ENCODE measurements at regions not wholly inside any gene's neighbourhood (a gene's known extent, or its start where the extent isn't known, plus 50 kb on each side); places are given as distances from the start of the nearest gene placed in this dataset.

DNA sequence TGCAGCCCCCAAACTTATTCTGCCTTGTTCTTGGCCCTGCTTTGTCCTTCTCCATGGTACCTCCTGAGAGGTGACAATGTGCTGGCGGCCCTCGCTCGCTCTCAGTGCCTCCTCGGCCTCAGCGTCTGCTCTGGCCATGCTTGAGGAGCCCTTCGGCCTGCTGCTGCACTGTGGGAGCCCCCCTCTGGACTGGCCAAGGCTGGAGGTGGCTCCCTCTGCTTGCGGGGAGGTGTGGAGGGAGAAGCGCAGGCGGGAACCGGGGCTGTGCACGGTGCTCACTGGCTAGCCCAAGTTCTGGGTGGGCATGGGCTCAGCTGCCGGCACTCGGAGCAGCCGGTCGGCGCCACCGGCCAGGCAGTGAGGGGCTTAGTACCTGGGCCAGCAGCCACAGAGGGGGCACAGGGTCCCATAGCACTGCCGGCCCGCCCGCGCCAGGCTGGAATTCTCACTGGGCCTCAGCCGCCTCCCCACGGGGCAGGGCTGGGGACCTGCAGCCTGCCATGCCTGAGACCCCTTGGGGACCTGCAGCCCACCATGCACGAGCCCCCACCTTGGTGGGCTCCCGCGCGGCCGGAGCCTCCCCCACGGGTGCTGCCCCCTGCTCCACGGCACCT is 55.9 kb upstream of the RALGAPA2 start:
- no peak for TF ChIP-seq CTCF (IDR thresholded peaks at IDR 0.05)
- no peak for TF ChIP-seq RFX5 (IDR thresholded peaks at IDR 0.05)
- no peak for TF ChIP-seq RCOR1 (IDR thresholded peaks at IDR 0.05; ENCODE audit: low read depth, low read length)
- no peak for TF ChIP-seq EP300 (IDR thresholded peaks at IDR 0.05)
- no peak for TF ChIP-seq PHF8 (IDR thresholded peaks at IDR 0.05; ENCODE audit: borderline replicate concordance, low read depth)
- no peak for TF ChIP-seq HDAC2 (IDR thresholded peaks at IDR 0.05)
- no peak for TF ChIP-seq ZFP36 (IDR thresholded peaks at IDR 0.05; ENCODE audit: borderline replicate concordance, partially characterized antibody)
- TF ChIP-seq CHD4 (IDR thresholded peaks at IDR 0.05; ENCODE audit: borderline replicate concordance), result no peak
- TF ChIP-seq POLR2A (IDR thresholded peaks at IDR 0.05; ENCODE audit: low read length), result no peak
- no peak for TF ChIP-seq KDM1A (IDR thresholded peaks at IDR 0.05; ENCODE audit: low read depth)
- no peak for TF ChIP-seq CBX2 (IDR thresholded peaks at IDR 0.05; ENCODE audit: borderline replicate concordance, low read depth)
